ENCODE measurements at regions not wholly inside any gene's neighbourhood (a gene's known extent, or its start where the extent isn't known, plus 50 kb on each side); places are given as distances from the start of the nearest gene placed in this dataset.

DNA sequence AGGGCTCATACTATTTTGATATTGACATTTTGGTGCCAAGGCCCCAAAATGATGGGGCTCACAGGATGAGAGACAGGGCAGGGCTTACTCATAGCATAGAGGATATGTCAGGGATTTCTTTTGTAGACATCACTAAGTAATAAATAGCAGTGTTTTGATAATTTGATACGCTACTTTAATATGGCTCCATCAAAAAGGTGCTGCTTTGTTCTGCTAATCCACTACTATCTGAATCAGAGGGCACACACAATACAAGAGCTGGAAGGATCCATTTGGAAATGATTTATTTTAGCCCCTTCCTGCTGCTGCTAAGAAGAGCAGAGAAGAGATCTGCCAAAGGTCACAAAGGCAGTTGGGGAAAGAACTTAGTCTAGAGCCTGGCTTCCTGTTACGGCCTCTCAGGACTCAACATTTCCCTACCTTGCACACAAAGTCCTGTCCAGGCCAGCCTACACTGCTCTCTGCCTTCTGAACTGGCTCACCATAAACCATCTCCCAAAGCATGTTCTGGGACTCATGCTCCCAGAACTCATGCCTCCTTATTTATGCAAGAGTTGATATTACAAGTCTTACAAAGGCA is 261.3 kb upstream of the ARHGAP20 start:
- H2AFZ ChIP-seq (replicated peaks): peak overlapping the region; percentile 23
- TF ChIP-seq EZH2phosphoT487 (IDR thresholded peaks at IDR 0.05): no peak
- no peak for TF ChIP-seq EZH2 (IDR thresholded peaks at IDR 0.05)
- TF ChIP-seq, protein P1, sequence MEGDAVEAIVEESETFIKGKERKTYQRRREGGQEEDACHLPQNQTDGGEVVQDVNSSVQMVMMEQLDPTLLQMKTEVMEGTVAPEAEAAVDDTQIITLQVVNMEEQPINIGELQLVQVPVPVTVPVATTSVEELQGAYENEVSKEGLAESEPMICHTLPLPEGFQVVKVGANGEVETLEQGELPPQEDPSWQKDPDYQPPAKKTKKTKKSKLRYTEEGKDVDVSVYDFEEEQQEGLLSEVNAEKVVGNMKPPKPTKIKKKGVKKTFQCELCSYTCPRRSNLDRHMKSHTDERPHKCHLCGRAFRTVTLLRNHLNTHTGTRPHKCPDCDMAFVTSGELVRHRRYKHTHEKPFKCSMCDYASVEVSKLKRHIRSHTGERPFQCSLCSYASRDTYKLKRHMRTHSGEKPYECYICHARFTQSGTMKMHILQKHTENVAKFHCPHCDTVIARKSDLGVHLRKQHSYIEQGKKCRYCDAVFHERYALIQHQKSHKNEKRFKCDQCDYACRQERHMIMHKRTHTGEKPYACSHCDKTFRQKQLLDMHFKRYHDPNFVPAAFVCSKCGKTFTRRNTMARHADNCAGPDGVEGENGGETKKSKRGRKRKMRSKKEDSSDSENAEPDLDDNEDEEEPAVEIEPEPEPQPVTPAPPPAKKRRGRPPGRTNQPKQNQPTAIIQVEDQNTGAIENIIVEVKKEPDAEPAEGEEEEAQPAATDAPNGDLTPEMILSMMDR (IDR thresholded peaks at IDR 0.05): no peak

DNA sequence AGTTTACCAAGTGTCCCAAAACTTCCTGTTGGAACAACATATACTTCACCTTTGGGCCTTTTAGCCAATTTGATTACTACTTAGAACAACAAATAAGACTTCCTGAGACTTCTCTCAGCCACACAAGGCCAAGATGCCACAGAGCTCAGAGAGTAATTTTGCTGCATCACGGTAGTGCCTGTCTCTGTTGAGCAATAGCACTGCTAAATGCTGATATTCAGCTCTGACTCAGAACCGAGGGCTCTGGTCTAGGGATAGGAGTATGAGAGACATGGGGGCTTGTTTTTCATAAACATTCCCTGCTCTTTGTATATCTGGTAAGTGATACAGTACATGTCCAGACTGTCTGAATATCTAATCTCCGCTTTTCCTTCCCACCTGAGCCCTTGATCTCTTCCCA is 260.4 kb upstream of the ARHGAP20 start:
- Histone ChIP-seq H4K20me1 (ENCODE audit: low read depth) (no peaks in the 10 kb centered on the region), H3K27ac (no peak overlapping the region), H3K9me3 (ENCODE audit: low read depth) (no peaks in the 10 kb centered on the region), H3F3A (ENCODE audit: low read depth) (no peaks in the 10 kb centered on the region), H3K79me2 (ENCODE audit: low read depth) (no peaks in the 10 kb centered on the region), H3K4me1 (peaks cover 10% of the 10 kb centered on the region), H3K4me2 (no peak overlapping the region), H3K36me3 (no peaks in the 10 kb centered on the region), H3K9ac (no peak overlapping the region), H2AFZ (replicated peaks) (no peak overlapping the region), H3K4me3 (no peak overlapping the region), H3K27me3 (no peaks in the 10 kb centered on the region)
- TF ChIP-seq, protein P1 (IDR thresholded peaks at IDR 0.05): no peak
- TF ChIP-seq EZH2phosphoT487 (IDR thresholded peaks at IDR 0.05) (no peak), EZH2 (IDR thresholded peaks at IDR 0.05) (no peak)
- Mint-ChIP-seq H3K4me3 (no peak overlapping the region), H3K27ac (no peak overlapping the region), H3K36me3 (no peaks in the 10 kb centered on the region), H3K4me1 (peaks cover 12% of the 10 kb centered on the region), H3K27me3 (ENCODE audit: insufficient read depth, low read depth) (no peaks in the 10 kb centered on the region), H3K9me3 (no peaks in the 10 kb centered on the region)
- no peak for DNase-seq (ENCODE audit: low spot score)

More for the DNA sequence above, 261.3 kb upstream of the ARHGAP20 start:
- Histone ChIP-seq H3K27ac (no peak overlapping the region), H3K9ac (no peak overlapping the region), H4K20me1 (ENCODE audit: low read depth) (no peaks in the 10 kb centered on the region), H3K79me2 (ENCODE audit: low read depth) (no peaks in the 10 kb centered on the region), H3K4me2 (no peak overlapping the region), H3K36me3 (no peaks in the 10 kb centered on the region), H3K9me3 (ENCODE audit: low read depth) (no peaks in the 10 kb centered on the region), H3K27me3 (no peaks in the 10 kb centered on the region), H3K4me1 (peaks cover 10% of the 10 kb centered on the region), H3K4me3 (no peak overlapping the region), H3F3A (ENCODE audit: low read depth) (no peaks in the 10 kb centered on the region)
- H3K27ac Mint-ChIP-seq: no peak overlapping the region
- peaks cover 12% of the 10 kb centered on the region for H3K4me1 Mint-ChIP-seq
- no peaks in the 10 kb centered on the region for H3K36me3 Mint-ChIP-seq
- DNase-seq (ENCODE audit: low spot score): no peak
- H3K27me3 Mint-ChIP-seq (ENCODE audit: insufficient read depth, low read depth): peaks cover 3% of the 10 kb centered on the region
- no peaks in the 10 kb centered on the region for H3K9me3 Mint-ChIP-seq
- no peak overlapping the region for H3K4me3 Mint-ChIP-seq

DNA sequence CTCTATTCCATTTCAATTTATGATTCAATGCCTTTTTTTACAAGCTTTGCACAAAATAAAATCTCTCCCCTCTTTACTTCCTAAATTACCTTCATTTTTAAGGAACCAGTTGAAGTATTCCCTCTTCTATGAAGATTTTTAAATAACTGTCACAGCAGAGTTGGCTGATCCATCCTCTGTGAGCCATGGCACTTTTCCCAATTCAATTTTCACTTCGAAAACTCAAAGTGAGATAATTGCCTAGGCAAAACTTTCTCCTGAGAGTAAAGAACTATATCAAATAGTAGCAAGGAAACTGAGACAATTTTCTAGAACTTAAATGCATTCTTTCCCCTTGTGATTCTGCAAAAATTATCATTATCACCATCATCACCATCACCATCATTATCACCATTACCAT is 259.9 kb upstream of the ARHGAP20 start:
- Histone ChIP-seq H3K4me1 (peaks cover 10% of the 10 kb centered on the region), H3K4me2 (no peak overlapping the region), H3K79me2 (ENCODE audit: low read depth) (no peaks in the 10 kb centered on the region), H3K27ac (no peak overlapping the region), H2AFZ (replicated peaks) (no peak overlapping the region), H3K27me3 (no peaks in the 10 kb centered on the region), H3F3A (ENCODE audit: low read depth) (no peaks in the 10 kb centered on the region), H3K9ac (no peak overlapping the region), H3K36me3 (no peaks in the 10 kb centered on the region), H3K4me3 (no peak overlapping the region), H4K20me1 (ENCODE audit: low read depth) (no peaks in the 10 kb centered on the region), H3K9me3 (ENCODE audit: low read depth) (no peaks in the 10 kb centered on the region)
- H3K27ac Mint-ChIP-seq: no peak overlapping the region
- H3K36me3 Mint-ChIP-seq: no peaks in the 10 kb centered on the region
- DNase-seq (ENCODE audit: low spot score): no peak
- no peaks in the 10 kb centered on the region for H3K27me3 Mint-ChIP-seq (ENCODE audit: insufficient read depth, low read depth)
- TF ChIP-seq EZH2 (IDR thresholded peaks at IDR 0.05): no peak
- TF ChIP-seq, protein P1 (IDR thresholded peaks at IDR 0.05): no peak
- TF ChIP-seq EZH2phosphoT487 (IDR thresholded peaks at IDR 0.05): no peak
- H3K4me3 Mint-ChIP-seq: no peak overlapping the region
- H3K9me3 Mint-ChIP-seq: no peaks in the 10 kb centered on the region
- peaks cover 12% of the 10 kb centered on the region for H3K4me1 Mint-ChIP-seq
